Tibial nerve (tissue), 4 donors: ENCODE measurements at regions not wholly inside any gene's neighbourhood (a gene's known extent, or its start where the extent isn't known, plus 50 kb on each side); places are given as distances from the start of the nearest gene placed in this dataset.

Source experiments
- EP300 ChIP-seq, 2 donors: sonication (generic); formaldehyde crosslinking; IDR thresholded peaks; one replicate each; pipeline ENCODE4 v1.6.1; 2017; ENCODE audit warnings: antibody characterized with exemption in 2 of 2, mild to moderate bottlenecking in 1 of 2
- POLR2A ChIP-seq, 2 donors: fragments of 450-650 bp; IDR thresholded peaks; one replicate each; pipeline ENCODE4 v1.6.1; 2017; ENCODE audit warnings: antibody characterized with exemption in 2 of 2, mild to moderate bottlenecking in 2 of 2, moderate library complexity in 2 of 2
- TF ChIP-seq, protein P1 (sequence below), 5 experiments: fragments of 200-600 bp in 3 of 5; fragments of 450-650 bp in 2 of 5; sonication (generic) in 3 of 5; IDR thresholded peaks; one replicate each; pipeline ENCODE4 v1.5.1; 2016 to 2019; ENCODE audit warnings: antibody characterized with exemption in 5 of 5, mild to moderate bottlenecking in 3 of 5, moderate library complexity in 2 of 5

DNA sequence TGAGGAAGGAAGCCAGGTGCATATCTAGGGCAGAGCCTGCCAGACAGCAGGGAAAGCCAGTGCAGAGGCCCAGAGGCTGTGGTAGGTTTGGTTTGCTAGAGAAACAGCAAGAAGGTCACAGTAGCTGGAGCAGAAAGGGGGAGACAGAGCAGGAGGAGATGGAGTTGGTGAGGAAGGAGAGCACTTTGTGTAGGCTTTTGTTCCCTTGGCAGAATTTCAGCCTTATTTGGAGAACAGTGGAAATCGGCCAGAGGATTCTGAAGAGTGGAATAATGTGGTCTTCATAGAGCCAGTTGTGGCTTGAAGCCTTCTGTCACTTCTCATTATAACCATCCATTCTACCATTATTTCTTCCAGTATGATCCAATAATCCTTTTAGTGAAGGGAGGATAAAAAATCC lies 212.9 kb upstream of the FAR2 start:
- TF ChIP-seq, protein P1, sequence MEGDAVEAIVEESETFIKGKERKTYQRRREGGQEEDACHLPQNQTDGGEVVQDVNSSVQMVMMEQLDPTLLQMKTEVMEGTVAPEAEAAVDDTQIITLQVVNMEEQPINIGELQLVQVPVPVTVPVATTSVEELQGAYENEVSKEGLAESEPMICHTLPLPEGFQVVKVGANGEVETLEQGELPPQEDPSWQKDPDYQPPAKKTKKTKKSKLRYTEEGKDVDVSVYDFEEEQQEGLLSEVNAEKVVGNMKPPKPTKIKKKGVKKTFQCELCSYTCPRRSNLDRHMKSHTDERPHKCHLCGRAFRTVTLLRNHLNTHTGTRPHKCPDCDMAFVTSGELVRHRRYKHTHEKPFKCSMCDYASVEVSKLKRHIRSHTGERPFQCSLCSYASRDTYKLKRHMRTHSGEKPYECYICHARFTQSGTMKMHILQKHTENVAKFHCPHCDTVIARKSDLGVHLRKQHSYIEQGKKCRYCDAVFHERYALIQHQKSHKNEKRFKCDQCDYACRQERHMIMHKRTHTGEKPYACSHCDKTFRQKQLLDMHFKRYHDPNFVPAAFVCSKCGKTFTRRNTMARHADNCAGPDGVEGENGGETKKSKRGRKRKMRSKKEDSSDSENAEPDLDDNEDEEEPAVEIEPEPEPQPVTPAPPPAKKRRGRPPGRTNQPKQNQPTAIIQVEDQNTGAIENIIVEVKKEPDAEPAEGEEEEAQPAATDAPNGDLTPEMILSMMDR (IDR thresholded peaks at IDR 0.05): no peak
- TF ChIP-seq POLR2A (IDR thresholded peaks at IDR 0.05) (no peak), EP300 (IDR thresholded peaks at IDR 0.05) (no peak)
